Breast epithelium (tissue), 3 donors: ENCODE measurements at regions not wholly inside any gene's neighbourhood (a gene's known extent, or its start where the extent isn't known, plus 50 kb on each side); places are given as distances from the start of the nearest gene placed in this dataset.

Source experiments
- CTCF ChIP-seq, 3 donors: fragments of 450-650 bp; IDR thresholded peaks; one replicate each; pipeline ENCODE4 v1.5.1; 2016 to 2017; ENCODE audit warnings: antibody characterized with exemption in 3 of 3, mild to moderate bottlenecking in 3 of 3, moderate library complexity in 3 of 3
- POLR2A ChIP-seq: fragments of 450-650 bp; IDR thresholded peaks from one replicate; pipeline ENCODE4 v1.6.1; 2016; ENCODE audit warnings: antibody characterized with exemption, mild to moderate bottlenecking, moderate library complexity
- POLR2AphosphoS5 ChIP-seq, 3 donors: sonication (generic); formaldehyde crosslinking; IDR thresholded peaks; one replicate each; pipeline ENCODE4 v1.6.1; 2017; ENCODE audit warnings: antibody characterized with exemption in 3 of 3

- no peak for TF ChIP-seq POLR2A
- TF ChIP-seq CTCF (IDR thresholded peaks at IDR 0.05) = no peak
- TF ChIP-seq POLR2AphosphoS5 (IDR thresholded peaks at IDR 0.05) = no peak
Observed at GRCh38 chr2:123035541-123035940, 989.5 kb upstream of the CNTNAP5 start.
